BE2C (cell line): ENCODE measurements at regions not wholly inside any gene's neighbourhood (a gene's known extent, or its start where the extent isn't known, plus 50 kb on each side); places are given as distances from the start of the nearest gene placed in this dataset.
"Not testable (repeated sequence)": the region's sequence is repeated elsewhere in the genome, so short reads cannot be mapped to it uniquely, and the experiment has no call there.

Experiments
- DNase-seq: peaks from one replicate; pipeline ENCODE4 v3.0.0-alpha.2; 2020
- H3K27me3 ChIP-seq: fragments of 250-450 bp; sonication (Bioruptor Pico); 2 replicates; pipeline ENCODE4 v1.5.1; 2020; ENCODE audit warnings: mild to moderate bottlenecking
- H3K36me3 ChIP-seq: fragments of 250-450 bp; sonication (Bioruptor Pico); 2 replicates; pipeline ENCODE4 v1.5.1; 2020; ENCODE audit warnings: mild to moderate bottlenecking
- H3K4me1 ChIP-seq: fragments of 250-450 bp; sonication (Bioruptor Pico); 2 replicates; pipeline ENCODE4 v1.5.1; 2020
- H3K4me3 ChIP-seq: 2 replicates; pipeline ENCODE4 v1.5.1; 2011; ENCODE audit warnings: low read depth, low read length
- H3K9me3 ChIP-seq: fragments of 250-450 bp; sonication (Bioruptor Pico); 2 replicates; pipeline ENCODE4 v1.5.1; 2020
- CTCF ChIP-seq: IDR thresholded peaks from 2 replicates; pipeline ENCODE4 v1.5.1; 2012; ENCODE audit warnings: mild to moderate bottlenecking, low read depth, low read length

- no peak for TF ChIP-seq CTCF
- Histone ChIP-seq H3K4me3 (no peak overlapping the region), H3K9me3 (no peaks in the 10 kb centered on the region), H3K36me3 (no peaks in the 10 kb centered on the region), H3K27me3 (no peaks in the 10 kb centered on the region), H3K4me1 (no peaks in the 10 kb centered on the region)
- no peak for DNase-seq
Observed at GRCh38 chr5:25241981-25242380, 597.2 kb upstream of the CDH10 start.

- not testable (repeated sequence) for H3K9me3 ChIP-seq, DNase-seq, H3K4me3 ChIP-seq, H3K4me1 ChIP-seq, H3K36me3 ChIP-seq, H3K27me3 ChIP-seq
Observed at GRCh38 chr5:25238720-25239119, 593.9 kb upstream of the CDH10 start.

- H3K4me1 ChIP-seq: no peaks in the 10 kb centered on the region; the same call in 1 of the 2 replicates
- no peaks in the 10 kb centered on the region for H3K27me3 ChIP-seq
- no peak for TF ChIP-seq CTCF
- no peak for DNase-seq
- no peak overlapping the region for H3K4me3 ChIP-seq
- no peaks in the 10 kb centered on the region for H3K9me3 ChIP-seq
- H3K36me3 ChIP-seq: no peaks in the 10 kb centered on the region
Observed at GRCh38 chr5:25224316-25224982, 579.7 kb upstream of the CDH10 start.

- not testable (repeated sequence) for H3K9me3 ChIP-seq, DNase-seq, H3K4me1 ChIP-seq, H3K4me3 ChIP-seq, H3K36me3 ChIP-seq, H3K27me3 ChIP-seq
Observed at GRCh38 chr5:25199902-25200301, 555.1 kb upstream of the CDH10 start.

GRCh38 chr5:25190521-25191000, 545.8 kb upstream of the CDH10 start:
- no peak for DNase-seq
- TF ChIP-seq CTCF: no peak
- H3K27me3 ChIP-seq: no peaks in the 10 kb centered on the region
- no peak overlapping the region for H3K4me3 ChIP-seq
- H3K9me3 ChIP-seq: no peaks in the 10 kb centered on the region
- no peaks in the 10 kb centered on the region for H3K4me1 ChIP-seq
- no peaks in the 10 kb centered on the region for H3K36me3 ChIP-seq

GRCh38 chr5:25181249-25181648, 536.5 kb upstream of the CDH10 start:
- Histone ChIP-seq H3K4me3 (no peak overlapping the region), H3K9me3 (no peaks in the 10 kb centered on the region), H3K4me1 (no peaks in the 10 kb centered on the region), H3K36me3 (no peaks in the 10 kb centered on the region), H3K27me3 (no peaks in the 10 kb centered on the region)
- DNase-seq: no peak
- TF ChIP-seq CTCF: no peak

GRCh38 chr5:25162616-25163015, 517.8 kb upstream of the CDH10 start:
- H3K4me3 ChIP-seq, H3K4me1 ChIP-seq, H3K36me3 ChIP-seq, DNase-seq, H3K27me3 ChIP-seq, H3K9me3 ChIP-seq: not testable (repeated sequence)

- Histone ChIP-seq H3K4me3 (no peak overlapping the region), H3K9me3 (no peaks in the 10 kb centered on the region; the same call in 1 of the 2 replicates), H3K36me3 (no peaks in the 10 kb centered on the region), H3K27me3 (no peaks in the 10 kb centered on the region), H3K4me1 (no peaks in the 10 kb centered on the region)
- no peak for TF ChIP-seq CTCF
- DNase-seq: no peak
Observed at GRCh38 chr5:25160891-25161290, 516.1 kb upstream of the CDH10 start.
